ENCODE measurements at regions not wholly inside any gene's neighbourhood (a gene's known extent, or its start where the extent isn't known, plus 50 kb on each side); places are given as distances from the start of the nearest gene placed in this dataset.

DNA sequence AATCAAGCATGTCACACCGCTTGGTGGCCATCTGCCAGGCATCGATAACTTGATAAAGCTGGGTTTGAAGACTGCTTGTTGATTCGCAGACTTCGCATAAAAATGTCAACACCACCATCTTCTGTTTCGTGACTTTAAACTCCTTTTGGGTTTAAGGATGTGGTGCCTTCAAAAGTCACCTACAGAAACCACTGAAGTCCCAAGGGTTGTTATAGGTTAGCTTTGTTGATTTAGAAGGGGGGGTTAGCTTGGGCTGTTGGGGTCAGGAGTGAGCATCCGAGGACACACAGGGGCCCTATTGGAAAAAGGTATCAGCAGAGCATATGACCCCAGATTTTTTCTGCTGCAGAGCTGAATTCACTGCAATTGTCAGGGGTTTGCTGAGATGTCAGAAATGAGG, 76.7 kb upstream of the SSTR4 start:
- TF ChIP-seq, protein P1, sequence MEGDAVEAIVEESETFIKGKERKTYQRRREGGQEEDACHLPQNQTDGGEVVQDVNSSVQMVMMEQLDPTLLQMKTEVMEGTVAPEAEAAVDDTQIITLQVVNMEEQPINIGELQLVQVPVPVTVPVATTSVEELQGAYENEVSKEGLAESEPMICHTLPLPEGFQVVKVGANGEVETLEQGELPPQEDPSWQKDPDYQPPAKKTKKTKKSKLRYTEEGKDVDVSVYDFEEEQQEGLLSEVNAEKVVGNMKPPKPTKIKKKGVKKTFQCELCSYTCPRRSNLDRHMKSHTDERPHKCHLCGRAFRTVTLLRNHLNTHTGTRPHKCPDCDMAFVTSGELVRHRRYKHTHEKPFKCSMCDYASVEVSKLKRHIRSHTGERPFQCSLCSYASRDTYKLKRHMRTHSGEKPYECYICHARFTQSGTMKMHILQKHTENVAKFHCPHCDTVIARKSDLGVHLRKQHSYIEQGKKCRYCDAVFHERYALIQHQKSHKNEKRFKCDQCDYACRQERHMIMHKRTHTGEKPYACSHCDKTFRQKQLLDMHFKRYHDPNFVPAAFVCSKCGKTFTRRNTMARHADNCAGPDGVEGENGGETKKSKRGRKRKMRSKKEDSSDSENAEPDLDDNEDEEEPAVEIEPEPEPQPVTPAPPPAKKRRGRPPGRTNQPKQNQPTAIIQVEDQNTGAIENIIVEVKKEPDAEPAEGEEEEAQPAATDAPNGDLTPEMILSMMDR (IDR thresholded peaks at IDR 0.05 in 2 of 3, conservative IDR thresholded peaks at IDR 0.05 in 1 of 3; ENCODE audit: control insufficient read depth in 2 of 3, extremely low read depth in 1 of 3, insufficient read depth in 1 of 3, low read depth in 3 of 3, low read length in 3 of 3), result no peak
- TF ChIP-seq ZBED1 (IDR thresholded peaks at IDR 0.05; ENCODE audit: borderline replicate concordance) (no peak), MTA3 (IDR thresholded peaks at IDR 0.05; ENCODE audit: borderline replicate concordance, low read length) (no peak), MXI1 (IDR thresholded peaks at IDR 0.05; ENCODE audit: low read depth, low read length) (no peak), JUNB (IDR thresholded peaks at IDR 0.05) (no peak), POLR2AphosphoS2 (IDR thresholded peaks at IDR 0.05; ENCODE audit: low read depth, low read length) (no peak), BRCA1 (IDR thresholded peaks at IDR 0.05; ENCODE audit: low read depth, low read length) (no peak), POLR2A (IDR thresholded peaks at IDR 0.05; ENCODE audit: low read depth, low read length) (no peak), STAT3 (IDR thresholded peaks at IDR 0.05; ENCODE audit: low read depth, low read length) (no peak), ZNF622 (IDR thresholded peaks at IDR 0.05) (no peak), EP300 (IDR thresholded peaks at IDR 0.05; ENCODE audit: borderline replicate concordance in 1 of 2, control insufficient read depth in 1 of 2, low read depth in 2 of 2, low read length in 2 of 2) (no peak), POLR2AphosphoS5 (IDR thresholded peaks at IDR 0.05; ENCODE audit: low read length) (no peak), TCF7 (IDR thresholded peaks at IDR 0.05; ENCODE audit: borderline replicate concordance) (no peak)

Measured in GM12878 (cell line).